HCT116 (cell line): ENCODE measurements at regions not wholly inside any gene's neighbourhood (a gene's known extent, or its start where the extent isn't known, plus 50 kb on each side); places are given as distances from the start of the nearest gene placed in this dataset.

ENCODE experiments used
- ATAC-seq: fragments of 200-7000 bp; cut with Tn5 transposase; 2 replicates; pipeline ENCODE4 v1.9.1; 2020; ENCODE audit warnings: mild to moderate bottlenecking, moderate library complexity
- BruUV-seq: library from RNA; stranded (reverse); fragments of 400-500 nt; replicated peaks from 2 replicates; lab custom pipeline; 2021; lab: Mats Ljungman, UMichigan
- CTCF ChIA-PET: fragments of 300-600 bp; sonication (Branson Sonifier 250); formaldehyde crosslinking; loops from one replicate; lab custom pipeline; 2021; ENCODE audit warnings: antibody characterized with exemption; lab: Charles Lee
- POLR2A ChIA-PET: fragments of 300-600, 350-600 bp; sonication (Branson Sonifier 250); formaldehyde crosslinking; loops from one replicate; lab custom pipeline; 2021; ENCODE audit warnings: antibody characterized with exemption; lab: Charles Lee
- RAD21 ChIA-PET, 2 experiments: fragments of 300-600 bp; sonication (Branson Sonifier 250); formaldehyde crosslinking; loops; one replicate each; lab custom pipeline; 2023; ENCODE audit warnings: low total read pairs in 2 of 2; ENCODE audit not compliant: uncharacterized antibody in 2 of 2, unreplicated experiment in 2 of 2, low non-redundant PET in 1 of 2; lab: Charles Lee
- DNase-seq: peaks from one replicate; pipeline ENCODE4 v3.0.0-alpha.2; 2010; ENCODE audit warnings: low read depth, low spot score
- H2AFZ ChIP-seq: fragments of 200-600 bp; shearing (Covaris generic), sonication (generic); 2 replicates; pipeline ENCODE4 v1.6.1; 2017; ENCODE audit warnings: low read depth, mixed run types, mixed read lengths, antibody characterized with exemption, low read length; ENCODE audit not compliant: poor library complexity, severe bottlenecking
- H3K27ac ChIP-seq: 2 replicates; pipeline ENCODE4 v1.5.1; 2012; ENCODE audit warnings: low read depth, low read length
- H3K27me3 ChIP-seq: fragments of 200-600 bp; sonication (generic); 2 replicates; pipeline ENCODE4 v1.6.1; 2016; ENCODE audit warnings: mixed run types, low read length, mixed read lengths; ENCODE audit not compliant: insufficient read depth
- H3K36me3 ChIP-seq, 2 experiments: fragments of 200-500 bp in 1 of 2; fragments of 200-600 bp in 1 of 2; sonication (Bioruptor generic) in 1 of 2; sonication (generic) in 1 of 2; 2 replicates each; pipeline versions ENCODE4 v1.5.1 to v1.6.1; 2014 to 2016; ENCODE audit warnings: low read length in 2 of 2, inconsistent platforms in 1 of 2, mixed read lengths in 1 of 2, mixed run types in 1 of 2; ENCODE audit not compliant: insufficient read depth in 2 of 2, control insufficient read depth in 1 of 2
- H3K4me1 ChIP-seq, 2 experiments: fragments of 200-600 bp in 1 of 2; sonication (generic) in 1 of 2; 2 replicates each; pipeline versions ENCODE4 v1.5.1 to v1.6.1; 2012 to 2017; ENCODE audit warnings: low read length in 2 of 2, inconsistent platforms in 1 of 2, mild to moderate bottlenecking in 1 of 2, mixed read lengths in 1 of 2, mixed run types in 1 of 2, moderate library complexity in 1 of 2; ENCODE audit not compliant: insufficient read depth in 2 of 2, control insufficient read depth in 1 of 2
- H3K4me2 ChIP-seq: fragments of 200-600 bp; sonication (generic); 2 replicates; pipeline ENCODE4 v1.6.1; 2017; ENCODE audit warnings: mixed run types, low read length, mixed read lengths
- H3K4me3 ChIP-seq, 2 experiments: fragments of 200-600 bp in 1 of 2; sonication (generic) in 1 of 2; replicated peaks in 1 of 2; 2 replicates each; pipeline ENCODE4 v1.5.1; 2011 to 2016; ENCODE audit warnings: low read length in 2 of 2, control low read depth in 1 of 2, low read depth in 1 of 2, mild to moderate bottlenecking in 1 of 2, mixed read lengths in 1 of 2, mixed run types in 1 of 2
- H3K79me2 ChIP-seq: fragments of 200-600 bp; sonication (generic); 2 replicates; pipeline ENCODE4 v1.6.1; 2017; ENCODE audit warnings: mild to moderate bottlenecking, mixed run types, low read length, moderate library complexity, mixed read lengths; ENCODE audit not compliant: insufficient read depth
- H3K9ac ChIP-seq: fragments of 200-600 bp; sonication (generic); 2 replicates; pipeline ENCODE4 v1.6.1; 2016; ENCODE audit warnings: low read length, mixed read lengths
- H3K9me2 ChIP-seq: fragments of 200-600 bp; sonication (generic), shearing (Covaris generic); 2 replicates; pipeline ENCODE4 v1.6.1; 2017; ENCODE audit warnings: mixed run types, mild to moderate bottlenecking, moderate library complexity; ENCODE audit not compliant: insufficient read depth
- H3K9me3 ChIP-seq, 2 experiments: fragments of 200-500 bp in 1 of 2; fragments of 200-600 bp in 1 of 2; sonication (Bioruptor generic) in 1 of 2; sonication (generic) in 1 of 2; 2 replicates each; pipeline ENCODE4 v1.6.1; 2014 to 2017; ENCODE audit warnings: low read length in 2 of 2, mixed read lengths in 2 of 2, inconsistent platforms in 1 of 2, low read depth in 1 of 2, mild to moderate bottlenecking in 1 of 2, mixed run types in 1 of 2, moderate library complexity in 1 of 2; ENCODE audit not compliant: control insufficient read depth in 1 of 2, insufficient read depth in 1 of 2
- H4K20me1 ChIP-seq: fragments of 200-600 bp; sonication (generic), shearing (Covaris generic); 2 replicates; pipeline ENCODE4 v1.6.1; 2017; ENCODE audit warnings: mixed run types, mild to moderate bottlenecking, moderate library complexity; ENCODE audit not compliant: insufficient read depth
- CTCF ChIP-seq, 3 experiments: fragments of 200-600 bp in 1 of 3; sonication (generic) in 1 of 3; IDR thresholded peaks in 2 of 3; conservative IDR thresholded peaks in 1 of 3; 2 replicates each; pipeline ENCODE4 v1.5.1; 2012 to 2017; ENCODE audit warnings: low read depth in 2 of 3, low read length in 2 of 3, antibody characterized with exemption in 1 of 3, borderline replicate concordance in 1 of 3, control low read depth in 1 of 3, mild to moderate bottlenecking in 1 of 3, mixed read lengths in 1 of 3, mixed run types in 1 of 3, moderate library complexity in 1 of 3; ENCODE audit not compliant: insufficient read depth in 1 of 3
- MAX ChIP-seq: IDR thresholded peaks from 2 replicates; pipeline ENCODE4 v1.6.1; 2012
- POLR2A ChIP-seq: IDR thresholded peaks from 2 replicates; pipeline ENCODE4 v1.7.0; 2011; ENCODE audit warnings: borderline replicate concordance; ENCODE audit not compliant: insufficient read depth, insufficient read length; ENCODE audit errors: extremely low read depth
- RAD21 ChIP-seq: IDR thresholded peaks from 2 replicates; pipeline ENCODE4 v1.6.1; 2012; ENCODE audit warnings: low read depth, mild to moderate bottlenecking
- TCF7L2 ChIP-seq: IDR thresholded peaks from 2 replicates; pipeline ENCODE4 v1.7.0; 2011; ENCODE audit warnings: borderline replicate concordance, inconsistent platforms; ENCODE audit not compliant: insufficient read depth, insufficient read length; ENCODE audit errors: extremely low read depth
- YY1 ChIP-seq: IDR thresholded peaks from 2 replicates; pipeline ENCODE4 v1.6.1; 2011; ENCODE audit warnings: low read length, low read depth, moderate library complexity, mild to moderate bottlenecking; ENCODE audit not compliant: insufficient replicate concordance; ENCODE audit errors: extremely low read depth
- ZFX ChIP-seq: fragments of 450-650 bp; IDR thresholded peaks from 2 replicates; pipeline ENCODE4 v1.6.1; 2017
- intact Hi-C: fragments of 100-400 bp; cut with micrococcal nuclease; formaldehyde crosslinking; loops from 2 replicates; pipeline ENCODE4 v1.10.0; 2022

GRCh38 chr3:188955919-188956318 is 215.9 kb upstream of the TPRG1 start:
- intact Hi-C loops, result loop anchor here (2.0 to 10.0 kb wide), 5 partner anchors 125 to 791 kb away; no protein-coding TSS in a partner anchor
- no peak overlapping the region for H3K4me2 ChIP-seq

More at GRCh38 chr3:188955919-188956318, 215.9 kb upstream of the TPRG1 start:
- CTCF ChIA-PET, result interaction anchor here (1.1 to 8.7 kb wide), 10 partner anchors 9 to 1277 kb away, joined by 3 to 260 read pairs (median 7); no protein-coding TSS in a partner anchor
- no peaks in the 10 kb centered on the region for H3K9me2 ChIP-seq
- no peaks in the 10 kb centered on the region for H3K27me3 ChIP-seq
- H3K4me3 ChIP-seq, result no peak overlapping the region
- DNase-seq, result no peak
- POLR2A ChIA-PET, result interaction anchor here (2.5 kb wide), 1 partner anchor 1210 kb away, joined by 13 read pairs; the partner anchor contains the start of gene BCL6
- no peaks in the 10 kb centered on the region for H3K36me3 ChIP-seq
- no peak for ATAC-seq
- no peak overlapping the region for H2AFZ ChIP-seq
- TF ChIP-seq POLR2A (no peak), RAD21 (no peak), TCF7L2 (no peak), CTCF (IDR thresholded peaks at IDR 0.05 in 2 of 3, conservative IDR thresholded peaks at IDR 0.05 in 1 of 3; ENCODE audit: borderline replicate concordance in 1 of 3, insufficient read depth in 1 of 3, low read depth in 2 of 3, low read length in 2 of 3) (no peak), MAX (no peak), ZFX (no peak), YY1 (no peak)
- no peaks in the 10 kb centered on the region for H4K20me1 ChIP-seq
- H3K4me1 ChIP-seq, result peaks cover 6 to 10% of the 10 kb centered on the region in 2 experiments
- H3K9ac ChIP-seq, result no peak overlapping the region
- H3K9me3 ChIP-seq, result no peaks in the 10 kb centered on the region
- RAD21 ChIA-PET, result interaction anchor here in 1 of 2 experiments (0.6 kb wide), 1 partner anchor 76 kb away, joined by 5 read pairs; no protein-coding TSS in a partner anchor
- no peak overlapping the region for H3K27ac ChIP-seq
- no peaks in the 10 kb centered on the region for H3K79me2 ChIP-seq
- no TSS peak for BruUV-seq
